GM23338 (cell line): ENCODE measurements at regions not wholly inside any gene's neighbourhood (a gene's known extent, or its start where the extent isn't known, plus 50 kb on each side); places are given as distances from the start of the nearest gene placed in this dataset.

Experiments
- ATAC-seq: fragments of 200-7000 bp; cut with Tn5 transposase; 3 replicates; pipeline ENCODE4 v1.9.1; 2020
- DNase-seq: peaks from one replicate; pipeline ENCODE4 v3.0.0-alpha.2; 2015; ENCODE audit warnings: low spot score
- H2AFZ ChIP-seq: fragments of 200-600 bp; sonication (generic); 2 replicates; pipeline ENCODE4 v1.8.0; 2016; ENCODE audit warnings: antibody characterized with exemption, mild to moderate bottlenecking, moderate library complexity
- H3F3A ChIP-seq: fragments of 200-600 bp; sonication (generic); replicated peaks from 2 replicates; pipeline ENCODE4 v1.8.0; 2017; ENCODE audit warnings: antibody characterized with exemption, mixed run types, low read depth
- H3K27ac ChIP-seq: fragments of 200-600 bp; sonication (generic); 2 replicates; pipeline ENCODE4 v1.6.1; 2016; ENCODE audit warnings: low read depth
- H3K27me3 ChIP-seq: fragments of 200-600 bp; sonication (generic); 2 replicates; pipeline ENCODE4 v1.8.0; 2016; ENCODE audit warnings: mild to moderate bottlenecking, mixed run types, moderate library complexity; ENCODE audit not compliant: insufficient read depth
- H3K36me3 ChIP-seq: fragments of 200-600 bp; sonication (generic); 2 replicates; pipeline ENCODE4 v1.8.0; 2016; ENCODE audit warnings: mild to moderate bottlenecking; ENCODE audit not compliant: insufficient read depth
- H3K4me1 ChIP-seq: fragments of 200-600 bp; sonication (generic); 2 replicates; pipeline ENCODE4 v1.8.0; 2016; ENCODE audit warnings: mild to moderate bottlenecking, moderate library complexity; ENCODE audit not compliant: insufficient read depth
- H3K4me2 ChIP-seq: fragments of 200-600 bp; sonication (generic); 2 replicates; pipeline ENCODE4 v1.7.1; 2017; ENCODE audit warnings: mixed run types
- H3K4me3 ChIP-seq: fragments of 200-600 bp; sonication (generic); 2 replicates; pipeline ENCODE4 v1.6.1; 2016; ENCODE audit warnings: mixed run types
- H3K79me2 ChIP-seq: fragments of 200-600 bp; sonication (generic); replicated peaks from 2 replicates; pipeline ENCODE4 v1.8.0; 2017; ENCODE audit warnings: mild to moderate bottlenecking; ENCODE audit not compliant: insufficient read depth
- H3K9me2 ChIP-seq: fragments of 200-600 bp; sonication (generic); 2 replicates; pipeline ENCODE4 v1.8.0; 2017; ENCODE audit not compliant: insufficient read depth
- H4K20me1 ChIP-seq: fragments of 200-600 bp; sonication (generic); replicated peaks from 2 replicates; pipeline ENCODE4 v1.8.0; 2017; ENCODE audit warnings: mild to moderate bottlenecking; ENCODE audit not compliant: insufficient read depth
- H3K27ac Mint-ChIP-seq: 2 replicates; pipeline ENCODE4 v1.8.0; 2020; ENCODE audit warnings: inconsistent platforms, mild to moderate bottlenecking, moderate library complexity, mixed read lengths
- H3K27me3 Mint-ChIP-seq: 3 replicates; pipeline ENCODE4 v1.8.0; 2022; ENCODE audit warnings: low read depth, mild to moderate bottlenecking, moderate library complexity, mixed read lengths, inconsistent platforms; ENCODE audit not compliant: insufficient read depth, poor library complexity
- H3K36me3 Mint-ChIP-seq: 3 replicates; pipeline ENCODE4 v1.8.0; 2021; ENCODE audit warnings: low read depth, mild to moderate bottlenecking, inconsistent platforms, moderate library complexity, mixed read lengths
- H3K4me1 Mint-ChIP-seq: 3 replicates; pipeline ENCODE4 v1.8.0; 2020; ENCODE audit warnings: mild to moderate bottlenecking, inconsistent platforms, mixed read lengths
- H3K4me3 Mint-ChIP-seq: 3 replicates; pipeline ENCODE4 v1.8.0; 2021; ENCODE audit warnings: moderate library complexity, mild to moderate bottlenecking, inconsistent platforms, mixed read lengths
- H3K9me3 Mint-ChIP-seq: 3 replicates; pipeline ENCODE4 v1.8.0; 2020; ENCODE audit warnings: moderate library complexity, mild to moderate bottlenecking, inconsistent platforms, mixed read lengths
- CREB1 ChIP-seq: fragments of 250-450 bp; sonication (Bioruptor Pico); IDR thresholded peaks from 2 replicates; pipeline ENCODE4 v1.5.0; 2020; ENCODE audit warnings: low read depth, mild to moderate bottlenecking, moderate library complexity
- CTCF ChIP-seq, 2 experiments: fragments of 200-600 bp in 1 of 2; sonication (generic) in 1 of 2; conservative IDR thresholded peaks; 2 replicates each; pipeline versions ENCODE4 v1.5.1 to v1.6.1; 2016 to 2017; ENCODE audit warnings: antibody characterized with exemption in 2 of 2, low read depth in 2 of 2, mild to moderate bottlenecking in 2 of 2, moderate library complexity in 1 of 2
- ETS1 ChIP-seq: IDR thresholded peaks from 2 replicates; pipeline ENCODE4 v1.6.1; 2016; ENCODE audit warnings: antibody characterized with exemption
- EZH2 ChIP-seq: fragments of 200-600 bp; sonication (generic); IDR thresholded peaks from one replicate; pipeline ENCODE4 v1.8.0; 2017; ENCODE audit warnings: antibody characterized with exemption, mild to moderate bottlenecking, low read depth; ENCODE audit not compliant: unreplicated experiment
- EZH2phosphoT487 ChIP-seq: fragments of 200-600 bp; sonication (generic); IDR thresholded peaks from one replicate; pipeline ENCODE4 v1.8.1; 2018; ENCODE audit warnings: antibody characterized with exemption; ENCODE audit not compliant: unreplicated experiment
- JUNB ChIP-seq: IDR thresholded peaks from one replicate; pipeline ENCODE4 v1.6.1; 2016; ENCODE audit warnings: antibody characterized with exemption; ENCODE audit not compliant: unreplicated experiment
- NANOG ChIP-seq: IDR thresholded peaks from 2 replicates; pipeline ENCODE4 v1.6.1; 2016; ENCODE audit warnings: antibody characterized with exemption, borderline replicate concordance
- POLR2AphosphoS5 ChIP-seq: IDR thresholded peaks from 2 replicates; pipeline ENCODE4 v1.6.1; 2016; ENCODE audit warnings: antibody characterized with exemption, low read depth
- REST ChIP-seq: IDR thresholded peaks from one replicate; pipeline ENCODE4 v1.6.1; 2018; ENCODE audit warnings: antibody characterized with exemption; ENCODE audit not compliant: unreplicated experiment
- STAT1 ChIP-seq: IDR thresholded peaks from one replicate; pipeline ENCODE4 v1.6.1; 2016; ENCODE audit warnings: antibody characterized with exemption; ENCODE audit not compliant: unreplicated experiment
- ZNF114 ChIP-seq: fragments of 250-450 bp; sonication (Bioruptor Pico); IDR thresholded peaks from 2 replicates; pipeline ENCODE4 v1.5.0; 2020; ENCODE audit warnings: mild to moderate bottlenecking, moderate library complexity
- ZNF331 ChIP-seq: fragments of 250-450 bp; sonication (Bioruptor Pico); IDR thresholded peaks from 2 replicates; pipeline ENCODE4 v1.5.0; 2020; ENCODE audit warnings: low read depth, mild to moderate bottlenecking, moderate library complexity
- ZNF462 ChIP-seq: fragments of 250-450 bp; sonication (Bioruptor Pico); IDR thresholded peaks from 2 replicates; pipeline ENCODE4 v1.5.0; 2020; ENCODE audit warnings: mild to moderate bottlenecking, moderate library complexity

- Mint-ChIP-seq H3K4me3 (no peak overlapping the region), H3K9me3 (peaks cover 4% of the 10 kb centered on the region), H3K27me3 (no peaks in the 10 kb centered on the region), H3K36me3 (peaks cover 4% of the 10 kb centered on the region; the same call in 2 of the 3 replicates), H3K27ac (no peak overlapping the region), H3K4me1 (peaks cover 20% of the 10 kb centered on the region)
- DNase-seq (no peak), ATAC-seq (no peak)
- no peak overlapping the region for H2AFZ ChIP-seq
- H3K4me3 ChIP-seq, result no peak overlapping the region
- no peaks in the 10 kb centered on the region for H3K27me3 ChIP-seq
- H3K79me2 ChIP-seq, result no peaks in the 10 kb centered on the region
- TF ChIP-seq ZNF114 (CRISPR knock-in tag) (no peak), NANOG (no peak), STAT1 (no peak), EZH2phosphoT487 (no peak), REST (no peak), POLR2AphosphoS5 (no peak), CREB1 (no peak), CTCF (conservative IDR thresholded peaks at IDR 0.05; ENCODE audit: low read depth in 2 of 2) (no peak), JUNB (no peak), ETS1 (no peak), ZNF462 (CRISPR knock-in tag) (no peak), ZNF331 (CRISPR knock-in tag) (no peak), EZH2 (no peak)
- H3K4me2 ChIP-seq, result no peak overlapping the region
- no peaks in the 10 kb centered on the region for H4K20me1 ChIP-seq
- peaks cover 6% of the 10 kb centered on the region; the same call in 1 of the 2 replicates for H3K9me2 ChIP-seq
- no peak overlapping the region for H3K27ac ChIP-seq
- H3K36me3 ChIP-seq, result no peaks in the 10 kb centered on the region
- H3K4me1 ChIP-seq, result 0 out of 2 replicates have a peak, but pooled peaks cover 5% of the 10 kb centered on the region
- H3F3A ChIP-seq, result no peaks in the 10 kb centered on the region
Observed at GRCh38 chr1:185529673-185530072, 204.5 kb upstream of the HMCN1 start.
